HUES6 (cell line): ENCODE measurements at regions not wholly inside any gene's neighbourhood (a gene's known extent, or its start where the extent isn't known, plus 50 kb on each side); places are given as distances from the start of the nearest gene placed in this dataset.

ENCODE experiments used
- H3K27ac ChIP-seq: 2 replicates; pipeline ENCODE4 v1.7.0; 2013; ENCODE audit warnings: low read depth, mild to moderate bottlenecking, low read length, inconsistent platforms
- H3K27me3 ChIP-seq: 2 replicates; pipeline ENCODE4 v1.6.1; 2013; ENCODE audit warnings: low read length; ENCODE audit not compliant: control insufficient read depth, insufficient read depth
- H3K36me3 ChIP-seq: 2 replicates; pipeline ENCODE4 v1.6.1; 2013; ENCODE audit warnings: low read length; ENCODE audit not compliant: control insufficient read depth, insufficient read depth
- H3K4me1 ChIP-seq: 2 replicates; pipeline ENCODE4 v1.6.1; 2013; ENCODE audit warnings: low read length; ENCODE audit not compliant: control insufficient read depth, insufficient read depth
- H3K4me3 ChIP-seq: 2 replicates; pipeline ENCODE4 v1.5.1; 2013; ENCODE audit warnings: low read depth, low read length
- H3K9ac ChIP-seq: one replicate; pipeline ENCODE4 v1.6.1; 2013; ENCODE audit warnings: mild to moderate bottlenecking, low read length
- H3K9me3 ChIP-seq: 2 replicates; pipeline ENCODE4 v1.6.1; 2013; ENCODE audit warnings: low read depth, low read length; ENCODE audit not compliant: control insufficient read depth, insufficient read depth

- Histone ChIP-seq H3K36me3 (no peaks in the 10 kb centered on the region), H3K9me3 (0 out of 2 replicates have a peak, but pooled peaks cover 7% of the 10 kb centered on the region), H3K4me3 (no peak overlapping the region), H3K27ac (no peak overlapping the region), H3K9ac (no peak overlapping the region), H3K27me3 (peaks cover 29% of the 10 kb centered on the region; the same call in 1 of the 2 replicates), H3K4me1 (no peaks in the 10 kb centered on the region)
Measured at GRCh38 chr16:86977076-86977676, 340.0 kb downstream of the C16orf95 start.

GRCh38 chr16:86978445-86979030 is 338.7 kb downstream of the C16orf95 start:
- no peaks in the 10 kb centered on the region for H3K36me3 ChIP-seq
- H3K4me3 ChIP-seq: no peak overlapping the region
- H3K4me1 ChIP-seq: no peaks in the 10 kb centered on the region
- H3K9me3 ChIP-seq: 0 out of 2 replicates have a peak, but pooled peaks cover 7% of the 10 kb centered on the region
- no peak overlapping the region for H3K9ac ChIP-seq
- no peak overlapping the region for H3K27ac ChIP-seq
- peaks cover 41% of the 10 kb centered on the region; the same call in 1 of the 2 replicates for H3K27me3 ChIP-seq

- 0 out of 2 replicates have a peak, but pooled peaks cover 3% of the 10 kb centered on the region for H3K9me3 ChIP-seq
- H3K36me3 ChIP-seq: no peaks in the 10 kb centered on the region
- H3K4me1 ChIP-seq: no peaks in the 10 kb centered on the region
- H3K9ac ChIP-seq: no peak overlapping the region
- no peak overlapping the region for H3K27ac ChIP-seq
- H3K4me3 ChIP-seq: no peak overlapping the region
- H3K27me3 ChIP-seq: peaks cover 47% of the 10 kb centered on the region; the same call in 1 of the 2 replicates
Measured at GRCh38 chr16:86979061-86979460, 338.1 kb downstream of the C16orf95 start.

GRCh38 chr16:86979984-86980553 is 337.1 kb downstream of the C16orf95 start:
- Histone ChIP-seq H3K9me3 (no peaks in the 10 kb centered on the region), H3K4me3 (no peak overlapping the region), H3K4me1 (peaks cover 5% of the 10 kb centered on the region; the same call in 1 of the 2 replicates), H3K27ac (no peak overlapping the region), H3K36me3 (no peaks in the 10 kb centered on the region), H3K9ac (no peak overlapping the region), H3K27me3 (peaks cover 57% of the 10 kb centered on the region; the same call in 1 of the 2 replicates)

GRCh38 chr16:86980644-86981043 is 336.5 kb downstream of the C16orf95 start:
- H3K36me3 ChIP-seq: no peaks in the 10 kb centered on the region
- no peak overlapping the region for H3K27ac ChIP-seq
- no peaks in the 10 kb centered on the region for H3K9me3 ChIP-seq
- no peak overlapping the region for H3K4me3 ChIP-seq
- peaks cover 11% of the 10 kb centered on the region for H3K4me1 ChIP-seq
- H3K27me3 ChIP-seq: peaks cover 57% of the 10 kb centered on the region; the same call in 1 of the 2 replicates
- no peak overlapping the region for H3K9ac ChIP-seq

- Histone ChIP-seq H3K36me3 (no peaks in the 10 kb centered on the region), H3K9me3 (no peaks in the 10 kb centered on the region), H3K4me1 (peaks cover 13% of the 10 kb centered on the region), H3K4me3 (no peak overlapping the region), H3K27me3 (peaks cover 65% of the 10 kb centered on the region; the same call in 1 of the 2 replicates), H3K9ac (no peak overlapping the region), H3K27ac (no peak overlapping the region)
Measured at GRCh38 chr16:86982347-86982596, 334.9 kb downstream of the C16orf95 start.

- no peaks in the 10 kb centered on the region for H3K9me3 ChIP-seq
- H3K27me3 ChIP-seq: peaks cover 71% of the 10 kb centered on the region; the same call in 1 of the 2 replicates
- no peaks in the 10 kb centered on the region for H3K36me3 ChIP-seq
- H3K27ac ChIP-seq: no peak overlapping the region
- H3K4me1 ChIP-seq: peaks cover 13% of the 10 kb centered on the region
- H3K9ac ChIP-seq: no peak overlapping the region
- H3K4me3 ChIP-seq: no peak overlapping the region
Measured at GRCh38 chr16:86982912-86983311, 334.3 kb downstream of the C16orf95 start.

- Histone ChIP-seq H3K9me3 (no peaks in the 10 kb centered on the region), H3K36me3 (no peaks in the 10 kb centered on the region), H3K27me3 (peaks cover 72% of the 10 kb centered on the region; the same call in 1 of the 2 replicates), H3K4me1 (peaks cover 13% of the 10 kb centered on the region), H3K9ac (no peak overlapping the region), H3K4me3 (no peak overlapping the region), H3K27ac (no peak overlapping the region)
Measured at GRCh38 chr16:86983621-86984020, 333.6 kb downstream of the C16orf95 start.

GRCh38 chr16:86984343-86984742 is 332.8 kb downstream of the C16orf95 start:
- H3K4me3 ChIP-seq: no peak overlapping the region

GRCh38 chr16:86984991-86985647 is 332.1 kb downstream of the C16orf95 start:
- H3K27ac ChIP-seq: no peak overlapping the region
- no peaks in the 10 kb centered on the region for H3K9me3 ChIP-seq
- peaks cover 68% of the 10 kb centered on the region; the same call in 1 of the 2 replicates for H3K27me3 ChIP-seq
- no peaks in the 10 kb centered on the region for H3K36me3 ChIP-seq
- H3K9ac ChIP-seq: no peak overlapping the region
- peaks cover 13% of the 10 kb centered on the region for H3K4me1 ChIP-seq
- H3K4me3 ChIP-seq: no peak overlapping the region

More at GRCh38 chr16:86984343-86984742, 332.8 kb downstream of the C16orf95 start:
- Histone ChIP-seq H3K36me3 (no peaks in the 10 kb centered on the region), H3K4me1 (peaks cover 13% of the 10 kb centered on the region), H3K9ac (no peak overlapping the region), H3K9me3 (no peaks in the 10 kb centered on the region), H3K27ac (no peak overlapping the region), H3K27me3 (peaks cover 69% of the 10 kb centered on the region; the same call in 1 of the 2 replicates)

GRCh38 chr16:86985648-86986015 is 331.6 kb downstream of the C16orf95 start:
- Histone ChIP-seq H3K27me3 (peaks cover 68% of the 10 kb centered on the region; the same call in 1 of the 2 replicates), H3K9me3 (no peaks in the 10 kb centered on the region), H3K36me3 (no peaks in the 10 kb centered on the region), H3K4me3 (no peak overlapping the region), H3K9ac (no peak overlapping the region), H3K4me1 (peaks cover 13% of the 10 kb centered on the region), H3K27ac (no peak overlapping the region)
